AG10803 (cell line): ENCODE measurements at regions not wholly inside any gene's neighbourhood (a gene's known extent, or its start where the extent isn't known, plus 50 kb on each side); places are given as distances from the start of the nearest gene placed in this dataset.

Experiments
- DNase-seq: peaks from one replicate; pipeline ENCODE4 v3.0.0; 2010; ENCODE audit warnings: low read depth
- H3K4me3 ChIP-seq: 2 replicates; pipeline ENCODE4 v1.5.1; 2011; ENCODE audit warnings: mild to moderate bottlenecking, low read length, control low read depth
- CTCF ChIP-seq: conservative IDR thresholded peaks from 2 replicates; pipeline ENCODE4 v1.5.1; 2011; ENCODE audit warnings: mild to moderate bottlenecking, low read length, control low read depth, inconsistent platforms

- DNase-seq: no peak
- TF ChIP-seq CTCF: no peak
- no peak overlapping the region for H3K4me3 ChIP-seq
Measured at GRCh38 chr9:96080364-96080763, 204.9 kb downstream of the ERCC6L2 start.

- DNase-seq: no peak
- H3K4me3 ChIP-seq: no peak overlapping the region
- no peak for TF ChIP-seq CTCF
Measured at GRCh38 chr9:96079779-96080178, 204.3 kb downstream of the ERCC6L2 start.

- H3K4me3 ChIP-seq: no peak overlapping the region
- TF ChIP-seq CTCF: no peak
- DNase-seq: no peak
Measured at GRCh38 chr9:96078897-96079490, 203.5 kb downstream of the ERCC6L2 start.

- no peak for TF ChIP-seq CTCF
- DNase-seq: no peak
- no peak overlapping the region for H3K4me3 ChIP-seq
Measured at GRCh38 chr9:96075757-96076156, 200.3 kb downstream of the ERCC6L2 start.

GRCh38 chr9:96075111-96075510, 199.6 kb downstream of the ERCC6L2 start:
- H3K4me3 ChIP-seq: no peak overlapping the region
- TF ChIP-seq CTCF: no peak
- no peak for DNase-seq

GRCh38 chr9:96073531-96074480, 198.3 kb downstream of the ERCC6L2 start:
- no peak for TF ChIP-seq CTCF
- no peak overlapping the region for H3K4me3 ChIP-seq
- no peak for DNase-seq

- no peak overlapping the region for H3K4me3 ChIP-seq
- TF ChIP-seq CTCF: no peak
- DNase-seq: no peak
Measured at GRCh38 chr9:96072930-96073329, 197.4 kb downstream of the ERCC6L2 start.
